ENCODE measurements at regions not wholly inside any gene's neighbourhood (a gene's known extent, or its start where the extent isn't known, plus 50 kb on each side); places are given as distances from the start of the nearest gene placed in this dataset.
A peak's percentile ranks its signal among the peaks of the same experiment; 100 is the strongest.

DNA sequence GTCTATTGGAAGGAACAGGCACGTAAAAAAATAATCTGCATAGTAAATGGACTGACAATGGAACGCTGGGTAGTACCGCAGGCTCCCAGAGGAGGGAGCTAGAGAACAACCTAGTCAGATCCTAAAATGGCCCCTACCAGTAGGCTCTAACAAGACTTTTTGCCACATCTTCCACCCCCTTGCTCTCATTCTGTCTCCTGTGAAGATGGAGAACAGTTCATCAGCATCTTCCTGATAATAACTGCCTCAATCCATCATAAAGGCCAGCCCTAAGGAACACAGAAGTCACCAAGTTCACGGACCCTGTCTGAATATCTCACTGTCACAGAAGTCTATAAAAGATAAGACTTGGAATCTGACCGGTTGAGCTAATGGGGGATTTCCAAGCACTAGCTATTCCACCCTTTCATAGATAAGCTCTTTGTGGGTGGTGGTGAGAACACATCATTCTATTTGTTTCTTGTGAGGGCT is 133.4 kb downstream of the SLC1A3 start:
- no peaks in the 10 kb centered on the region for H3K79me2 ChIP-seq (ENCODE audit: insufficient read depth, low read length)
- no peak overlapping the region for H3K27ac ChIP-seq (ENCODE audit: low read depth, low read length)
- TF ChIP-seq, protein P1, sequence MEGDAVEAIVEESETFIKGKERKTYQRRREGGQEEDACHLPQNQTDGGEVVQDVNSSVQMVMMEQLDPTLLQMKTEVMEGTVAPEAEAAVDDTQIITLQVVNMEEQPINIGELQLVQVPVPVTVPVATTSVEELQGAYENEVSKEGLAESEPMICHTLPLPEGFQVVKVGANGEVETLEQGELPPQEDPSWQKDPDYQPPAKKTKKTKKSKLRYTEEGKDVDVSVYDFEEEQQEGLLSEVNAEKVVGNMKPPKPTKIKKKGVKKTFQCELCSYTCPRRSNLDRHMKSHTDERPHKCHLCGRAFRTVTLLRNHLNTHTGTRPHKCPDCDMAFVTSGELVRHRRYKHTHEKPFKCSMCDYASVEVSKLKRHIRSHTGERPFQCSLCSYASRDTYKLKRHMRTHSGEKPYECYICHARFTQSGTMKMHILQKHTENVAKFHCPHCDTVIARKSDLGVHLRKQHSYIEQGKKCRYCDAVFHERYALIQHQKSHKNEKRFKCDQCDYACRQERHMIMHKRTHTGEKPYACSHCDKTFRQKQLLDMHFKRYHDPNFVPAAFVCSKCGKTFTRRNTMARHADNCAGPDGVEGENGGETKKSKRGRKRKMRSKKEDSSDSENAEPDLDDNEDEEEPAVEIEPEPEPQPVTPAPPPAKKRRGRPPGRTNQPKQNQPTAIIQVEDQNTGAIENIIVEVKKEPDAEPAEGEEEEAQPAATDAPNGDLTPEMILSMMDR (IDR thresholded peaks at IDR 0.05; ENCODE audit: extremely low read depth, low read depth, low read length): peak; percentile 94

DNA sequence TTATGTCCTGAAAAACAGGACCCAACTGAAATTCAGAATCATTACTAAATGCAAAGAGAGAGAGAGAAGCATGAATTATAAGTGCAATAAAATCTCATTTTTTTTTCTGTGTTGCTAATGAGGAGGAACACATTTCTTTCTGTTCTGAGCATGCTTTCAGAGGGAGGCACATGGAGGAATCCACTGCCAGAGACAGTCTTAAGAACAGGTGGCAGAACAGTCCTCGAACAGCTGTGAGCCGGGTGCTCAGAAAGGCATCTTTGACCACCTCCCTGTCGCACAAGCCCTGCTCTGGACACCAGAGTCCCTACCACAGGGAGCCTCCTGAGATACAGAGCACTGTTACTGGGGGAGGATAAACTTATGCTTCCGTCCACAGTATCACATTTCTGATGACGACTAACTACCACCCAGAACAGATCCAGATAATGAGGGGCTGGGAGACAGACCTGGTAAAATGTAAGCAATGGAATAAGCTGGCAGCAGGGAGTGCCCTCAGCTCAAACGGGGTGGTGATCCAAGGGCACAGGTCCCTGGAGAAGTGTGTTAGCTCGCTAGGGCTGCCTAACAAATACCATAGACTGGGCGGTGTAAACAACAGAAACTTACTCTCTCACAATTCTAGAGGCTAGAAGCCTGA is 134.0 kb downstream of the SLC1A3 start:
- Histone ChIP-seq H2AFZ (ENCODE audit: low read length) (peak overlapping the region; percentile 61), H3K27me3 (ENCODE audit: insufficient read depth, low read length) (peaks cover 13% of the 10 kb centered on the region), H3K27ac (ENCODE audit: low read depth, low read length) (no peak overlapping the region), H4K20me1 (ENCODE audit: insufficient read depth, low read length) (no peaks in the 10 kb centered on the region), H3K9me3 (ENCODE audit: low read depth, low read length) (no peaks in the 10 kb centered on the region), H3K4me2 (ENCODE audit: insufficient read depth, low read length) (peak overlapping the region; percentile 6), H3K79me2 (ENCODE audit: insufficient read depth, low read length) (no peaks in the 10 kb centered on the region), H3K4me3 (ENCODE audit: insufficient read depth, low read length) (no peak overlapping the region), H3K4me1 (ENCODE audit: insufficient read depth, low read length) (peaks cover 16% of the 10 kb centered on the region), H3K36me3 (ENCODE audit: insufficient read depth, low read length) (no peaks in the 10 kb centered on the region)
- TF ChIP-seq, protein P1 (IDR thresholded peaks at IDR 0.05; ENCODE audit: extremely low read depth, low read depth, low read length): no peak
- no peak for DNase-seq (ENCODE audit: insufficient read length, low spot score, missing footprints)

More for the DNA sequence above, 133.4 kb downstream of the SLC1A3 start:
- no peak for DNase-seq (ENCODE audit: insufficient read length, low spot score, missing footprints)
- H4K20me1 ChIP-seq (ENCODE audit: insufficient read depth, low read length): no peaks in the 10 kb centered on the region
- peak overlapping the region; percentile 6 for H3K4me2 ChIP-seq (ENCODE audit: insufficient read depth, low read length)
- H3K27me3 ChIP-seq (ENCODE audit: insufficient read depth, low read length): peaks cover 13% of the 10 kb centered on the region
- H3K4me1 ChIP-seq (ENCODE audit: insufficient read depth, low read length): peaks cover 10% of the 10 kb centered on the region
- H3K4me3 ChIP-seq (ENCODE audit: insufficient read depth, low read length): no peak overlapping the region
- no peaks in the 10 kb centered on the region for H3K36me3 ChIP-seq (ENCODE audit: insufficient read depth, low read length)
- H3K9me3 ChIP-seq (ENCODE audit: low read depth, low read length): no peaks in the 10 kb centered on the region
- peak overlapping the region; percentile 28 for H2AFZ ChIP-seq (ENCODE audit: low read length)

DNA sequence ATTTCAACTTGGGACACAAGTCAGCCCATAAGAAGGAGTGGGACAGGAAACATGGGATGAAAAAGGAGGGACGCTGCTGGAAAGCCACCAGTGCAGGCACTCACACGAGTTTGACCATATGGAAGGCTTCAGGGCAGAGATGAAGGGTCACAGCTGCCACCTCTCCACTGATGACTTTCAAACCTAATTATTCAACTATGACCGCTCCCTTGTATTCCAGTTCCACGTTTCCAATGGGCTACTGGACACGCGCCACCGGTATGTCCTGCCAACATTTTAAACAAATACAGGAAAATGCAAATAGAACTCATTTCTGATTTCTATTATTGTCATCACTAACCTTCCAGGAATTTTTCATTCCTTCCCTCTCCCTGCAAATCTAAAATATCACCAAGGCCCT is 134.7 kb downstream of the SLC1A3 start:
- H3K27me3 ChIP-seq (ENCODE audit: insufficient read depth, low read length): peaks cover 21% of the 10 kb centered on the region
- TF ChIP-seq, protein P1 (IDR thresholded peaks at IDR 0.05; ENCODE audit: extremely low read depth, low read depth, low read length): no peak
- H3K4me3 ChIP-seq (ENCODE audit: insufficient read depth, low read length): no peak overlapping the region
- no peaks in the 10 kb centered on the region for H4K20me1 ChIP-seq (ENCODE audit: insufficient read depth, low read length)
- no peaks in the 10 kb centered on the region for H3K79me2 ChIP-seq (ENCODE audit: insufficient read depth, low read length)
- H3K36me3 ChIP-seq (ENCODE audit: insufficient read depth, low read length): no peaks in the 10 kb centered on the region
- H3K4me2 ChIP-seq (ENCODE audit: insufficient read depth, low read length): no peak overlapping the region
- H3K4me1 ChIP-seq (ENCODE audit: insufficient read depth, low read length): peaks cover 18% of the 10 kb centered on the region
- no peak overlapping the region for H3K27ac ChIP-seq (ENCODE audit: low read depth, low read length)
- H3K9me3 ChIP-seq (ENCODE audit: low read depth, low read length): no peaks in the 10 kb centered on the region
- H2AFZ ChIP-seq (ENCODE audit: low read length): no peak overlapping the region
- DNase-seq (ENCODE audit: insufficient read length, low spot score, missing footprints): no peak

DNA sequence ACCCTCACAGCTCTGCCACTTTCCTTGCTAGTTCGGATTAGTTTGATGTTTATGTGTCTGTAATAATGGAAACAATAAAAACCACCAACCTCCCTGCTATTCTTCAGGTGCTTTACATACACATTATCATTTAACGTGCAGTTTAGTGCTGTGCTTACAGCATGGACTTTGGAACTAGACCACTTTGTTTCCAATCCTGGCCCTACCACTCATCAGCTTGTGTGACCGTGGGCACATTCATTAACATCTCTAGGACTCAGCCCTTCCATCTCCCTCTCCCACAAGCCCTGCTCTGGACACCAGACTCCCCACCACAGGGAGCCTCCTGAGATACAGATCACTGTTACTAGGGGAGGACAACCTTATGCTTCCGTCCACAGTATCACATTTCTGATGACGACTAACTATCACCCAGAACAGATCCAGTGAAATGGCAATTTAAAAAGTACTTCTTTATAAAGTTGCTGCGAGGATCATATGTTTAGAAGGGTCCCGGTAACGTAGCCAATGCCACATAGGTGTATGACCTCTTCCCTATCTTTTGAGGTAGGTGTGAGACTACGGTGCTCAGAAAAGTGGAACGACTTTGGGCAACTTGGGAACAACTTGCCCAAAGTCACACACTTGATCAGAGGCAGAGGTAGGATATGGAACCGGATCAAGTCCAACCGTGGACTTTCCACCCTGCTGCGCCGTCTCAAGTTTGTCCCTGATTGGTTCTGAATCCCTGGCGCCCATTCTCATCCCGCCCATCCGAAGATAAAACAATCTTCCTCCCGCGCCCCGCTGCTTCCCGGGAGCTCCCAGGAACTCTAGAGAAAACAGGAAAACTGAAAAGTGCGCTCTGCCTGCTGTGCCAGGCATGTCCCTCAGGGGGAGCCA is 132.4 kb upstream of the NIPBL start:
- no peaks in the 10 kb centered on the region for H3K79me2 ChIP-seq (ENCODE audit: insufficient read depth, low read length)
- TF ChIP-seq, protein P1 (IDR thresholded peaks at IDR 0.05; ENCODE audit: extremely low read depth, low read depth, low read length): peak; percentile 57
- H3K36me3 ChIP-seq (ENCODE audit: insufficient read depth, low read length): no peaks in the 10 kb centered on the region
- H3K4me2 ChIP-seq (ENCODE audit: insufficient read depth, low read length): peak overlapping the region; percentile 100
- H3K4me3 ChIP-seq (ENCODE audit: insufficient read depth, low read length): peak overlapping the region; percentile 80
- peaks cover 26% of the 10 kb centered on the region for H3K27me3 ChIP-seq (ENCODE audit: insufficient read depth, low read length)
- no peaks in the 10 kb centered on the region for H4K20me1 ChIP-seq (ENCODE audit: insufficient read depth, low read length)
- H3K27ac ChIP-seq (ENCODE audit: low read depth, low read length): no peak overlapping the region
- DNase-seq (ENCODE audit: insufficient read length, low spot score, missing footprints): peak; percentile 95
- peaks cover 18% of the 10 kb centered on the region for H3K4me1 ChIP-seq (ENCODE audit: insufficient read depth, low read length)
- H3K9me3 ChIP-seq (ENCODE audit: low read depth, low read length): no peaks in the 10 kb centered on the region
- peak overlapping the region; percentile 97 for H2AFZ ChIP-seq (ENCODE audit: low read length)

Measured in osteoblast (primary cell).